ENCODE measurements at regions not wholly inside any gene's neighbourhood (a gene's known extent, or its start where the extent isn't known, plus 50 kb on each side); places are given as distances from the start of the nearest gene placed in this dataset.

- Histone ChIP-seq H3K9me3 (replicated peaks; ENCODE audit: control insufficient read depth, insufficient read depth, low read depth, low read length) (no peaks in the 10 kb centered on the region), H3K9me1 (ENCODE audit: control insufficient read depth, insufficient read depth, low read length) (no peaks in the 10 kb centered on the region), H3K36me3 (ENCODE audit: control insufficient read depth, insufficient read depth, low read length) (no peaks in the 10 kb centered on the region), H3K4me2 (ENCODE audit: insufficient read depth, low read length) (no peak overlapping the region), H3K4me3 (no peak overlapping the region), H4K20me1 (replicated peaks; ENCODE audit: control insufficient read depth, insufficient read depth, low read length) (no peaks in the 10 kb centered on the region), H3K79me2 (ENCODE audit: control insufficient read depth, insufficient read depth, low read length) (no peaks in the 10 kb centered on the region), H3K9ac (ENCODE audit: insufficient read depth in 1 of 2, low read depth in 2 of 2, low read length in 2 of 2) (no peak overlapping the region), H3K27ac (ENCODE audit: extremely low read depth, low read depth, low read length) (no peak overlapping the region), H3K27me3 (ENCODE audit: control insufficient read depth in 2 of 2, insufficient read depth in 2 of 2, low read length in 2 of 2) (no peaks in the 10 kb centered on the region; a peak in 1 of 5 replicates), H2AFZ (ENCODE audit: low read depth, low read length) (no peak overlapping the region), H3K4me1 (replicated peaks in 1 of 2; ENCODE audit: control insufficient read depth in 2 of 2, insufficient read depth in 2 of 2, low read length in 2 of 2) (no peaks in the 10 kb centered on the region)
- no peak for FAIRE-seq
- intact Hi-C loops (cut with micrococcal nuclease): no loop called here
- BruUV-seq (replicated peaks): no TSS peak
- CTCF ChIA-PET (ENCODE audit: low intra/inter-chr PET ratio): no interaction called here
- TF ChIP-seq GTF2F1 (IDR thresholded peaks at IDR 0.05; ENCODE audit: low read depth, low read length): no peak
- 3% methylated on average over 9 of the region's 10 CpGs for WGBS (ENCODE audit: insufficient coverage, low coverage, missing lambda C conversion rate)
- POLR2A ChIA-PET: no interaction called here
- in situ Hi-C loops (cut with MboI): no loop called here
- DNase-seq (ENCODE audit: extremely low read depth in 1 of 4, low spot score in 3 of 4): no peak
- ATAC-seq: no peak
These were observed 204.6 kb upstream of the TSC22D1 start for GRCh38 chr13:44780591-44781280.

GRCh38 chr13:44778761-44779484 is 202.8 kb upstream of the TSC22D1 start:
- CTCF ChIA-PET (ENCODE audit: low intra/inter-chr PET ratio): no interaction called here
- no TSS peak for BruUV-seq (replicated peaks)
- no peaks in the 10 kb centered on the region; a peak in 1 of 5 replicates for H3K27me3 ChIP-seq (ENCODE audit: control insufficient read depth in 2 of 2, insufficient read depth in 2 of 2, low read length in 2 of 2)
- FAIRE-seq (no peak), ATAC-seq (no peak), DNase-seq (ENCODE audit: extremely low read depth in 1 of 4, low spot score in 3 of 4) (no peak)
- POLR2A ChIA-PET: no interaction called here
- in situ Hi-C loops (cut with MboI) (no loop called here), intact Hi-C loops (cut with micrococcal nuclease) (no loop called here)
- WGBS (ENCODE audit: insufficient coverage, low coverage, missing lambda C conversion rate): 2% methylated on average over 7 of the region's 9 CpGs
- H3K4me1 ChIP-seq (replicated peaks in 1 of 2; ENCODE audit: control insufficient read depth in 2 of 2, insufficient read depth in 2 of 2, low read length in 2 of 2): no peaks in the 10 kb centered on the region
- H3K79me2 ChIP-seq (ENCODE audit: control insufficient read depth, insufficient read depth, low read length): no peaks in the 10 kb centered on the region
- H3K4me2 ChIP-seq (ENCODE audit: insufficient read depth, low read length): no peak overlapping the region
- no peak overlapping the region for H3K27ac ChIP-seq (ENCODE audit: extremely low read depth, low read depth, low read length)
- H4K20me1 ChIP-seq (replicated peaks; ENCODE audit: control insufficient read depth, insufficient read depth, low read length): no peaks in the 10 kb centered on the region
- H3K4me3 ChIP-seq: no peak overlapping the region
- no peaks in the 10 kb centered on the region for H3K36me3 ChIP-seq (ENCODE audit: control insufficient read depth, insufficient read depth, low read length)
- H3K9me3 ChIP-seq (replicated peaks; ENCODE audit: control insufficient read depth, insufficient read depth, low read depth, low read length): no peaks in the 10 kb centered on the region
- H2AFZ ChIP-seq (ENCODE audit: low read depth, low read length): no peak overlapping the region
- H3K9me1 ChIP-seq (ENCODE audit: control insufficient read depth, insufficient read depth, low read length): no peaks in the 10 kb centered on the region
- TF ChIP-seq NFIX (CRISPR knock-in tag; IDR thresholded peaks at IDR 0.05; ENCODE audit: low read depth) (no peak), ATF3 (IDR thresholded peaks at IDR 0.05) (peak; percentile 65), ATF3 (CRISPR knock-in tag; conservative IDR thresholded peaks at IDR 0.05) (no peak), BHLHE40 (IDR thresholded peaks at IDR 0.05; ENCODE audit: low read length) (no peak), CEBPG (CRISPR knock-in tag; IDR thresholded peaks at IDR 0.05) (no peak), CEBPG (tag; conservative IDR thresholded peaks at IDR 0.05 in 1 of 2, IDR thresholded peaks at IDR 0.05 in 1 of 2) (peak in 1 of 2 experiments; percentile 34; a peak in 1 of 4 replicates), RBM34 (IDR thresholded peaks at IDR 0.05; ENCODE audit: borderline replicate concordance, insufficient read depth, low read length) (no peak), ZBTB17 (CRISPR knock-in tag; IDR thresholded peaks at IDR 0.05) (no peak), CEBPB (tag; IDR thresholded peaks at IDR 0.05) (peak; percentile 42; the same call in 1 of the 2 replicates)
- H3K9ac ChIP-seq (ENCODE audit: insufficient read depth in 1 of 2, low read depth in 2 of 2, low read length in 2 of 2): no peak overlapping the region
